DND-41 (cell line): ENCODE measurements at regions not wholly inside any gene's neighbourhood (a gene's known extent, or its start where the extent isn't known, plus 50 kb on each side); places are given as distances from the start of the nearest gene placed in this dataset.

Source experiments
- ATAC-seq: fragments of 200-7000 bp; cut with Tn5 transposase; 3 replicates; pipeline ENCODE4 v1.9.1; 2021; ENCODE audit warnings: low read depth; ENCODE audit not compliant: insufficient read depth
- DNase-seq: peaks from one replicate; pipeline ENCODE4 v3.0.0-alpha.2; 2020
- H2AFZ ChIP-seq: 2 replicates; pipeline ENCODE4 v1.6.0; 2012; ENCODE audit warnings: low read depth, low read length
- H3K27ac ChIP-seq: 2 replicates; pipeline ENCODE4 v1.5.1; 2012; ENCODE audit warnings: low read length, inconsistent platforms
- H3K27me3 ChIP-seq: fragments of 200-600 bp; sonication (generic); 2 replicates; pipeline ENCODE4 v1.6.0; 2012; ENCODE audit warnings: low read length, mild to moderate bottlenecking, inconsistent platforms; ENCODE audit not compliant: insufficient read depth, poor library complexity
- H3K36me3 ChIP-seq: 2 replicates; pipeline ENCODE4 v1.5.1; 2012; ENCODE audit warnings: low read length, inconsistent platforms; ENCODE audit not compliant: insufficient read depth
- H3K4me1 ChIP-seq: 2 replicates; pipeline ENCODE4 v1.5.1; 2012; ENCODE audit warnings: mild to moderate bottlenecking, low read length; ENCODE audit not compliant: insufficient read depth
- H3K4me2 ChIP-seq: 2 replicates; pipeline ENCODE4 v1.6.0; 2012; ENCODE audit warnings: mild to moderate bottlenecking, moderate library complexity, low read length, inconsistent platforms; ENCODE audit not compliant: insufficient read depth
- H3K4me3 ChIP-seq, 2 experiments: fragments of 200-600 bp in 1 of 2; shearing (Covaris generic) in 1 of 2; 2 replicates each; pipeline ENCODE4 v1.5.1; 2012 to 2016; ENCODE audit warnings: inconsistent platforms in 2 of 2, low read length in 2 of 2, mild to moderate bottlenecking in 2 of 2, low read depth in 1 of 2, moderate library complexity in 1 of 2
- H3K79me2 ChIP-seq: 2 replicates; pipeline ENCODE4 v1.6.0; 2012; ENCODE audit warnings: low read length, inconsistent platforms; ENCODE audit not compliant: insufficient read depth
- H3K9ac ChIP-seq: 2 replicates; pipeline ENCODE4 v1.6.0; 2012; ENCODE audit warnings: low read depth, mild to moderate bottlenecking, inconsistent platforms, low read length, moderate library complexity
- H3K9me3 ChIP-seq: 2 replicates; pipeline ENCODE4 v1.5.1; 2012; ENCODE audit warnings: low read length, moderate library complexity, mild to moderate bottlenecking, inconsistent platforms; ENCODE audit not compliant: insufficient read depth, severe bottlenecking
- H4K20me1 ChIP-seq: 2 replicates; pipeline ENCODE4 v1.6.0; 2012; ENCODE audit warnings: low read length; ENCODE audit not compliant: insufficient read depth
- EZH2 ChIP-seq: IDR thresholded peaks from 3 replicates; pipeline ENCODE4 v1.6.1; 2012; ENCODE audit warnings: borderline replicate concordance, low read depth, mild to moderate bottlenecking, moderate library complexity, low read length, inconsistent platforms; ENCODE audit not compliant: severe bottlenecking
- TF ChIP-seq, protein P1 (sequence below): IDR thresholded peaks from 2 replicates; pipeline ENCODE4 v1.5.1; 2012; ENCODE audit warnings: borderline replicate concordance, low read length, moderate library complexity, mild to moderate bottlenecking; ENCODE audit not compliant: poor library complexity, severe bottlenecking; ENCODE audit errors: extremely low read depth

DNA sequence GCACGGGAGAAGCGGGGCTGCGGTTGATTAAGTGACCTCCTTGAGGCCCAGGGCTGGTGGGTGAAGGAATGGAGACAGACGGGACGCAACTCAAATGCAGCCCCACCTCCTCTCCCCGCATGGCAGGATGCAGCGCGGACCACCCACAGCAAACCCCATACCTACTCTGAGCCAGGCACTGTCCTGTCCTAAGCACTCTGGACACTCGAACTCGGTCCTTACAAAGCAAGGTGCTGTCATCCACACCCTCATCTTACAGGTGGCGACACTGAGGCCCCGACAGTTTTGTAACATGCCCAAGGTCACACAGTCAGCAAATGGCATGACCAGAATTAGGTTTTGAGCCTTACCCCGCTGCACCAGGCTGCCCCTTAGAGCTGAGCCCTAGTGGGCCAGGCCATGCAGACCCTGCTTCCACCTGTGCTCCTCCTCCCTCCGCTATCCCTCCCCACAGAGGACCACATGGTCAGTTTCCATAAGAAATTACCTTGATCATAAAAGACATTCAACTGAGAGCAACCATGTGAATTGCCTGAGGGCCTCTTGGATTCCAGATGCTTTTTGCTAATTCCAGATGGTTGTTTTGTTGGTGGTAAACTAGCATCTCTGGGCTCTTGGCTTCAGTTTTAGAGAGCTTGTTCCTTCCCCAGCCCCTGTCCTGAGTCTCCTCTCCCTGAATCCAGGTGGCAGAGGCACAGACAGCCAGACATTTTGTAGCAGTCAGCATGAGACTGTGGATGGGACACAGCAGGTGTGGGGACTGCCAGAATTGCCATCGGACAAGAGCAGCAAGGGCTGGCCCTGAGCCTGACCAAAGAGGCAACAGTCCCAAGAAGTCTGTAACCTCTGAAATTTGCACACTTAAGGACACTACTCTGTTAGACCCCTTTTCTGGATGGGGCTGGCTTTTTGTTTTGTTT, 171.9 kb upstream of the PMEPA1 start:
- Histone ChIP-seq H3K79me2 (no peaks in the 10 kb centered on the region), H3K9ac (no peak overlapping the region), H3K27ac (no peak overlapping the region), H3K4me2 (no peak overlapping the region), H3K36me3 (no peaks in the 10 kb centered on the region), H3K27me3 (peaks cover 19% of the 10 kb centered on the region), H3K4me1 (no peaks in the 10 kb centered on the region), H3K9me3 (no peaks in the 10 kb centered on the region), H3K4me3 (no peak overlapping the region), H4K20me1 (0 out of 2 replicates have a peak, but pooled peaks cover under 1% of the 10 kb centered on the region), H2AFZ (no peak overlapping the region)
- no peak for TF ChIP-seq EZH2
- TF ChIP-seq, protein P1, sequence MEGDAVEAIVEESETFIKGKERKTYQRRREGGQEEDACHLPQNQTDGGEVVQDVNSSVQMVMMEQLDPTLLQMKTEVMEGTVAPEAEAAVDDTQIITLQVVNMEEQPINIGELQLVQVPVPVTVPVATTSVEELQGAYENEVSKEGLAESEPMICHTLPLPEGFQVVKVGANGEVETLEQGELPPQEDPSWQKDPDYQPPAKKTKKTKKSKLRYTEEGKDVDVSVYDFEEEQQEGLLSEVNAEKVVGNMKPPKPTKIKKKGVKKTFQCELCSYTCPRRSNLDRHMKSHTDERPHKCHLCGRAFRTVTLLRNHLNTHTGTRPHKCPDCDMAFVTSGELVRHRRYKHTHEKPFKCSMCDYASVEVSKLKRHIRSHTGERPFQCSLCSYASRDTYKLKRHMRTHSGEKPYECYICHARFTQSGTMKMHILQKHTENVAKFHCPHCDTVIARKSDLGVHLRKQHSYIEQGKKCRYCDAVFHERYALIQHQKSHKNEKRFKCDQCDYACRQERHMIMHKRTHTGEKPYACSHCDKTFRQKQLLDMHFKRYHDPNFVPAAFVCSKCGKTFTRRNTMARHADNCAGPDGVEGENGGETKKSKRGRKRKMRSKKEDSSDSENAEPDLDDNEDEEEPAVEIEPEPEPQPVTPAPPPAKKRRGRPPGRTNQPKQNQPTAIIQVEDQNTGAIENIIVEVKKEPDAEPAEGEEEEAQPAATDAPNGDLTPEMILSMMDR: no peak
- ATAC-seq: no peak
- DNase-seq: no peak

GRCh38 chr20:57880571-57880892, 170.7 kb upstream of the PMEPA1 start:
- Histone ChIP-seq H3K27ac (no peak overlapping the region), H3K27me3 (peaks cover 19% of the 10 kb centered on the region), H3K36me3 (no peaks in the 10 kb centered on the region)

DNA sequence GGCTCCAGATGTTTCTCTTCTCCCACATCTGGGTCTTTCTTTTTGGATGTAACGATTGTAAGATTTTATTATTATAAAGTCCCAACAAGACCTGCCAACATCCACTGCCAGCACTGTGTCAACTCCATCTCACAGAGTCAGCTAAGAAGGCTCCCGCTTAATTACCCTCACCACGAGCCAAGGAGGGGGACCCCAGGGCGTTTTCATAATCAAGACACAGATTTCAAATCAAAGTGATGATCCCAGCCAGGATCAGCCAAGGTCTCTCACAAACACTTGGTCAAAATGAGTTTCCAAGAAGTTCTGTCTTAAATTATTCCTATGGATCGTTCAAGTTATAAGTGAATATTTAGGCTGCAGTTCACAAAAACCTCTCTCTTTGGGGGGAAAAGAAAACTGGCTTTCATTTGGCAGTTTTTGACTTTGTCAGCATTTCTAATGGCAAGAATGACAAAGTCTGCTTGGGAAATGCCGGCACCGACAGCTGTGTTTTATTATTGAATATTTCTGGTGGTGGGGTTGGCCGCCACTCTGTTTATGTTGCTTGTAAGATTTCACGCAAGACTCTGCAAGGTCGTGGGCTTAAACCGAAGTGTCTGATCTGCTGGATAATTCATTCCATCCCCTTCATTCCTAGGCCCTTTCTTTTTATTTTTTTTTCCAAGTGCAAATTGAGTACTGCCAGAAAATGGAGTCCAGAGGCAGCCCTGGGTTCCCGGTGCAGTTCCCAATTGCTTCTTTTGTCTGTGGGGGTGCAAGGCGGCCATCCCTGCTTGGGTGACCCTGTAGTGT, 170.2 kb upstream of the PMEPA1 start:
- H3K79me2 ChIP-seq: no peaks in the 10 kb centered on the region
- TF ChIP-seq EZH2: no peak
- TF ChIP-seq, protein P1: no peak
- H3K4me2 ChIP-seq: no peak overlapping the region
- no peak overlapping the region for H3K4me3 ChIP-seq
- H3K4me1 ChIP-seq: no peaks in the 10 kb centered on the region
- H3K36me3 ChIP-seq: no peaks in the 10 kb centered on the region
- H3K9ac ChIP-seq: no peak overlapping the region
- H3K9me3 ChIP-seq: no peaks in the 10 kb centered on the region
- ATAC-seq (no peak), DNase-seq (no peak)
- H2AFZ ChIP-seq: no peak overlapping the region
- H3K27me3 ChIP-seq: peaks cover 19% of the 10 kb centered on the region
- no peak overlapping the region for H3K27ac ChIP-seq
- peaks cover 3% of the 10 kb centered on the region; the same call in 1 of the 2 replicates for H4K20me1 ChIP-seq

More at GRCh38 chr20:57880571-57880892, 170.7 kb upstream of the PMEPA1 start:
- Histone ChIP-seq H3K79me2 (no peaks in the 10 kb centered on the region), H2AFZ (no peak overlapping the region), H3K4me2 (no peak overlapping the region), H3K9me3 (no peaks in the 10 kb centered on the region), H3K4me3 (no peak overlapping the region), H4K20me1 (peaks cover 3% of the 10 kb centered on the region; the same call in 1 of the 2 replicates), H3K9ac (no peak overlapping the region), H3K4me1 (no peaks in the 10 kb centered on the region)
- no peak for TF ChIP-seq EZH2
- TF ChIP-seq, protein P1: no peak
- ATAC-seq (no peak), DNase-seq (no peak)
